ENCODE measurements at regions not wholly inside any gene's neighbourhood (a gene's known extent, or its start where the extent isn't known, plus 50 kb on each side); places are given as distances from the start of the nearest gene placed in this dataset.

DNA sequence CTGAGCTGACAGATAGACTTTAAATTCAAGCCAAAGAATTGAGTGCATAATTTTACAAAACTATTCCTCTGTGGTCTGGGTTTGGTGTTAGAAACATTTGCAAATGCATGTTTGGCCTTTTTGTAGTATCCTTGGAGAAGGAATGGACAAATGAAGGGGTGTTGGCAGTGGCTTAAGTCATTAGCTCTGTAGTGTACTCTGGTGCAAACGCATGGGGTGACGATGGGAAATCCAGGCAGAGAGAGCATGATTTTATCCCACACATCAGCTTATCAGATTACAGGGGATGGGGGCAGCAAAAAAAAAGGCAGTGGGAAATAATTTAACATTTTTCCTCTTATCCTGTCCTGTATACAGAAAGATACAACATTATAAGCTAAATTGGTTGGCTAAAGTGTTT is 320.6 kb downstream of the ZNF516 start:
- H3K4me3 ChIP-seq (ENCODE audit: low read depth, low read length) = no peak overlapping the region
- TF ChIP-seq, protein P1, sequence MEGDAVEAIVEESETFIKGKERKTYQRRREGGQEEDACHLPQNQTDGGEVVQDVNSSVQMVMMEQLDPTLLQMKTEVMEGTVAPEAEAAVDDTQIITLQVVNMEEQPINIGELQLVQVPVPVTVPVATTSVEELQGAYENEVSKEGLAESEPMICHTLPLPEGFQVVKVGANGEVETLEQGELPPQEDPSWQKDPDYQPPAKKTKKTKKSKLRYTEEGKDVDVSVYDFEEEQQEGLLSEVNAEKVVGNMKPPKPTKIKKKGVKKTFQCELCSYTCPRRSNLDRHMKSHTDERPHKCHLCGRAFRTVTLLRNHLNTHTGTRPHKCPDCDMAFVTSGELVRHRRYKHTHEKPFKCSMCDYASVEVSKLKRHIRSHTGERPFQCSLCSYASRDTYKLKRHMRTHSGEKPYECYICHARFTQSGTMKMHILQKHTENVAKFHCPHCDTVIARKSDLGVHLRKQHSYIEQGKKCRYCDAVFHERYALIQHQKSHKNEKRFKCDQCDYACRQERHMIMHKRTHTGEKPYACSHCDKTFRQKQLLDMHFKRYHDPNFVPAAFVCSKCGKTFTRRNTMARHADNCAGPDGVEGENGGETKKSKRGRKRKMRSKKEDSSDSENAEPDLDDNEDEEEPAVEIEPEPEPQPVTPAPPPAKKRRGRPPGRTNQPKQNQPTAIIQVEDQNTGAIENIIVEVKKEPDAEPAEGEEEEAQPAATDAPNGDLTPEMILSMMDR (IDR thresholded peaks at IDR 0.05; ENCODE audit: borderline replicate concordance, insufficient read depth, low read depth, low read length) = no peak

- TF ChIP-seq, protein P1 (IDR thresholded peaks at IDR 0.05; ENCODE audit: borderline replicate concordance, insufficient read depth, low read depth, low read length) = no peak
Observed at GRCh38 chr18:76169733-76170132, 325.3 kb downstream of the ZNF516 start.

DNA sequence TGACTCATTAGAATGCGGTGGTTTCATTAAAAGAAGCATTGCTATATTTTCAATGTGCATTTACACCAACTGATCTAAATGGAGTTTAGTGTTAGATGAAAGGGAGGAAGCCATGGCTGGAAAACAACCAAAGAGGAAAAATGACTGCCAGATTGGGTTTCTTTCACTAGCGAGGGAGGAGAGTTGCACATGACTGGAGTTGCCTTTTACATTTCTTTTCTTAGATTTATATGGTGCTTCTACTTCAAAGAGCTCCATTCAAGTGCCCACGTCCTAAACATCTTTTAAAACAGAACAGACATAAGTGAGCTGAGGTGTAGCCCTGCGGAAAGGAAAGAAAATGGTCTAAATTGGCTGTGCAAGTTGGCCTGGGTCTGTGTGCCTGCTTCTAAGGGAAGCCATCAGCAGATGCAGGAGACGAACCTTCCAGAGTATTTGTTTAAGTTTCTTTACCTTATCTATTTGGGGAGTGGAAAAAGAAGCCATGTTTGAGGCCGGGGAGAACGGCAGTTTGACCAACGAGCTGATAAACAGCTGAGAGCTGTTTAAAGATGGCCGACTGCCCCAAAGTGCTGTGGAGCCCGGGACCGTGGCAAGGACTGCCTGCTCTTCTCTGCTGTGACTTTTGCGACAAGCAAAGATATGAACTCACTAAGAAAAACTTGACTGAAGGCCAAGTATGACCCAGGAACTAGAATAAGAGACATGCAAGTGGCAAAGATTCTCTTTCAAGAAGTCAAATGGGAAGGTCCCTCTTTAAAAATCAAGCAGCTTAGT is 327.0 kb downstream of the ZNF516 start:
- TF ChIP-seq, protein P1 (IDR thresholded peaks at IDR 0.05; ENCODE audit: borderline replicate concordance, insufficient read depth, low read depth, low read length) = no peak
- H3K4me3 ChIP-seq (ENCODE audit: low read depth, low read length) = no peak overlapping the region

More at GRCh38 chr18:76169733-76170132, 325.3 kb downstream of the ZNF516 start:
- H3K4me3 ChIP-seq (ENCODE audit: low read depth, low read length) = no peak overlapping the region

DNA sequence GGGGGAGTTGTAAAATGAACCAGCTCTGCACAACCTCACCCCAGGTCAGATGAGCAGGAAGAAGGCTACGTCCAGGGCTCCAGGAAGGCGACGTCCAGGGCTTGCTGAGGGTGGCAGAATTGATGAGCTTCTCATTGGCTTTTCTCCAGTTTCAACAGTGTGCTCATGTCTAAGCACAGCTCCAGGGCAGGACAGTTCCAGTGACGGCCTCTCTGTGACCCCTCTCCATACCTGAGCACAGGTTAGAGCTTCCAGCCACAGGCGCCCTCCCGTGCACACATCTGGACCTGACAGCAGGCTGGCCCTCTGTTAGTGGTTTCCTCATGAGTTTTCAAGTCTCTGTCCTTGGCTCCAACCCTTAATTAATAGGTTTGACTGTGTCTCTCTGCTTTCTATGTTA is 327.6 kb downstream of the ZNF516 start:
- H3K4me3 ChIP-seq (ENCODE audit: low read depth, low read length) = no peak overlapping the region
- TF ChIP-seq, protein P1 (IDR thresholded peaks at IDR 0.05; ENCODE audit: borderline replicate concordance, insufficient read depth, low read depth, low read length) = no peak

- TF ChIP-seq, protein P1 (IDR thresholded peaks at IDR 0.05; ENCODE audit: borderline replicate concordance, insufficient read depth, low read depth, low read length) = no peak
- H3K4me3 ChIP-seq (ENCODE audit: low read depth, low read length) = no peak overlapping the region
Observed at GRCh38 chr18:76162886-76163285, 332.2 kb downstream of the ZNF516 start.

DNA sequence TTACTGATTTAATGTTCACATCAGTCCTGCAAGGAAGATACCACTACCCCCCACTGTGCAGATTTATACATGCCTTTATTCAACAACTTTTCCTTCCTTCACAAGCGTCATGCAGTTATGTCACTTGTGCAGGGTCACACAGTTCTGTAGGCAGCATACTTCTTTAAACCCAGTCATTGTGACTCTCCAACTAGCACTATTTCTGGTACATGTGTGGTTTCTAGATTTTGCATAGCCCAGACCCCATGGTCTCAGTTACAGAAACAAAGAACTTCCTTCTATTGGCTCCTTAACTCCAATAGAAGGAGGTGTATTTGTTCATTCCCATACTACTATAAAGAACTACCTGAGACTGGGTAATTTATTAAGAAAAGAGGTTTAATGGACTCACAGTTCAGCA is 333.1 kb downstream of the ZNF516 start:
- TF ChIP-seq, protein P1 (IDR thresholded peaks at IDR 0.05; ENCODE audit: borderline replicate concordance, insufficient read depth, low read depth, low read length) = no peak
- H3K4me3 ChIP-seq (ENCODE audit: low read depth, low read length) = no peak overlapping the region

DNA sequence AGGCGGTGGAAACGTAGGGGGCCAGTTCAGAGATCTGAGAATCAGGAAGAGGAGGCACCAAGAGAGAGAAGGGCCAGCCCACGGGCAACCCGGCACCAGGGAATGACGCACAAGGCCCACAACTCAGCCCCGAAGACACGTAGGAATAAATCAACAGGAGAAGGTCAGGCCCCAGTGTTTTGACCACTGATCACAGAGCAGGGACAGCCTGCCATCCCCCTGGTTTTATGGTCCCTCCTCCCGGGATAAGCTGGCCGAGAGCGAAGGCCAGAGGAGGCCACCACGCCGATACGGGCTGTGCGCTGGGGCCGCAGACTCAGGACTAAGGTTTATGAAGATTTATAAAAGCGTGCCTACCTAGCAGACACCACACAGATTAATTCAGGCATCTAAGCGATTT is 341.4 kb downstream of the ZNF516 start:
- H3K4me3 ChIP-seq (ENCODE audit: low read depth, low read length) = no peak overlapping the region
- TF ChIP-seq, protein P1 (IDR thresholded peaks at IDR 0.05; ENCODE audit: borderline replicate concordance, insufficient read depth, low read depth, low read length) = no peak

Data from GM12875 (cell line).